GM13976 (cell line): ENCODE measurements at regions not wholly inside any gene's neighbourhood (a gene's known extent, or its start where the extent isn't known, plus 50 kb on each side); places are given as distances from the start of the nearest gene placed in this dataset.

Experiments used
- DNase-seq: peaks from one replicate; pipeline ENCODE4 v3.0.0; 2012; ENCODE audit warnings: low spot score
- in situ Hi-C: fragments of 300-500 bp; cut with MboI; formaldehyde crosslinking; loops from one replicate; pipeline ENCODE4 v1.12.0; 2022; ENCODE audit warnings: low sequenced_read_pairs, mixed read lengths, inconsistent platforms; ENCODE audit not compliant: unreplicated experiment
- TF ChIP-seq, protein P1 (sequence below): IDR thresholded peaks from 2 replicates; pipeline ENCODE4 v1.5.1; 2012; ENCODE audit warnings: borderline replicate concordance, mild to moderate bottlenecking; ENCODE audit not compliant: insufficient read depth; ENCODE audit errors: extremely low read depth, missing control alignments, control extremely low read depth

DNA sequence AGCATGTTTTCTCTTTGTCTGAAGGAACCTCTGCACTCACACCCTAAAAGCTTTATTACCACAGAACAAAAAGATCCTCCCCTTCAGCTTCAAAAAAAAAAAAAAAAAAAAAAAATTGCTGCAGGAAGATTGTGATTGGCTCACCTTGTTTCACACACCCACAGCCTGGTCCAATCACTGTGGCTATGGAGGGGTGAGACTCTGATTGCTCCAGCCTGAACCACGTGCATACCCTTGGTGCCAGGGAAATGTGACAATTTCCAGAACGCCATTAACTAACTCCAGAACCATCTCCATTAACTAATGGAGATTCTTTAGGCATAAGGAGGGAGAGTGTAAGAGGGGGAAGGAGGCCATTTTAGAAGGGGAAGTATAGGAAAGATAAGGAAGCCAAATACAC lies 106.5 kb upstream of the CRBN start:
- in situ Hi-C loops, result no loop called here
- TF ChIP-seq, protein P1, sequence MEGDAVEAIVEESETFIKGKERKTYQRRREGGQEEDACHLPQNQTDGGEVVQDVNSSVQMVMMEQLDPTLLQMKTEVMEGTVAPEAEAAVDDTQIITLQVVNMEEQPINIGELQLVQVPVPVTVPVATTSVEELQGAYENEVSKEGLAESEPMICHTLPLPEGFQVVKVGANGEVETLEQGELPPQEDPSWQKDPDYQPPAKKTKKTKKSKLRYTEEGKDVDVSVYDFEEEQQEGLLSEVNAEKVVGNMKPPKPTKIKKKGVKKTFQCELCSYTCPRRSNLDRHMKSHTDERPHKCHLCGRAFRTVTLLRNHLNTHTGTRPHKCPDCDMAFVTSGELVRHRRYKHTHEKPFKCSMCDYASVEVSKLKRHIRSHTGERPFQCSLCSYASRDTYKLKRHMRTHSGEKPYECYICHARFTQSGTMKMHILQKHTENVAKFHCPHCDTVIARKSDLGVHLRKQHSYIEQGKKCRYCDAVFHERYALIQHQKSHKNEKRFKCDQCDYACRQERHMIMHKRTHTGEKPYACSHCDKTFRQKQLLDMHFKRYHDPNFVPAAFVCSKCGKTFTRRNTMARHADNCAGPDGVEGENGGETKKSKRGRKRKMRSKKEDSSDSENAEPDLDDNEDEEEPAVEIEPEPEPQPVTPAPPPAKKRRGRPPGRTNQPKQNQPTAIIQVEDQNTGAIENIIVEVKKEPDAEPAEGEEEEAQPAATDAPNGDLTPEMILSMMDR, result no peak
- DNase-seq, result no peak

DNA sequence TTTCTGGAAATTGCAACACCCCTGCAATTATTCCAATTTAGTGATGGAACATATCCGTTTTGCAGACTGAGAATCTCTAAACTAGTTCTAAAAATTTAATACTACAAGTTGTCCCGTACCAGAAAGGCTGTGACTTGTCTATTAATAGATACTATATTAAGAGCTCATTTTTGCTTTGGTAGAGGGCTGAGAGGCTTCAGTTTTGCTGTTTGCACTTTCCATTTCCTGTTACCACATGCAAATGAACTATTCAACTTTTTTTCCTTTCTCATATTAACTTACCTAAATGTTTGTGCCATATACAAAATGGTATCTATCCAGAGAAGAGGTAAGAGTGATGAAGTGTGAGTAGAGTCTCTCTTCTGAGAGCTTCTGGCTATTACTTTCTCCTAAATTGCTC lies 101.5 kb upstream of the CRBN start:
- in situ Hi-C loops, result no loop called here
- no peak for DNase-seq
- TF ChIP-seq, protein P1, result no peak

DNA sequence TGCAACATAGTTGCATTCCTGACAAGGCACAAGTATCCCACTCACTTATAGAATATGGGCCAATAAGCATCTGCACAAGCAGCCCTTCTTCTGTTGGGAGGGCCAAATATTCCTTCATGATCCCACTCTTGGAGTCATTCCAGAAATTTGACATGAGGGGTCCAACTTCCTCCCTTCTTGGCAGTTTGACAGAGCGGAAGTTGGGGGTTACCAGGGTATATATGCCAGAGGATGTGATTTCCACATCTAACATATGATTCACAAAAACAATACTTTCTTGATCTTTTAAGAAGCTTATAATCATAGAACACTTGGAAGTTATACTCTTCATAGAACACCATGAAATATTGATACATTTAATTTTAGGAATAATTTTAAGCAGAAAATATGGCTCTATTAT lies 100.9 kb upstream of the CRBN start:
- in situ Hi-C loops, result no loop called here
- TF ChIP-seq, protein P1, result no peak
- no peak for DNase-seq

DNA sequence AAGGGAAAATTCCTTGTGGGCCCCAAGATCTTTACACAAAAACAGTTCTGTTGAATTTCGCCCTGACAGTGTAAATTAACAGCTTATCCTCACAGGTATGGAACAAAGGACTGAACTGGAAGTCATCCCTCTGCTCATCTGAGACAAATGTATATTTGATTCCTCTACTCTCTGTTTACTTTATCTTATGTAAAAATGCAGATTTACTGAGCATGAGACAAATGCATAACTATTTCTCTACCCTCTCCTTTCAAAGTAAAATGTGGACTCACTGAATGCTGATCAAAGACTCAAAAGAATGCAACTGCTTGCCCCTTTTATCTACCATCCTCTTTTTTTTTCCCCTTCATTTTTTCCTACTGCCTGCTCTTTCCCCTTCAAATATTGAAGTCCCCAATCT lies 98.6 kb upstream of the CRBN start:
- in situ Hi-C loops, result no loop called here
- DNase-seq, result no peak
- TF ChIP-seq, protein P1, result no peak

DNA sequence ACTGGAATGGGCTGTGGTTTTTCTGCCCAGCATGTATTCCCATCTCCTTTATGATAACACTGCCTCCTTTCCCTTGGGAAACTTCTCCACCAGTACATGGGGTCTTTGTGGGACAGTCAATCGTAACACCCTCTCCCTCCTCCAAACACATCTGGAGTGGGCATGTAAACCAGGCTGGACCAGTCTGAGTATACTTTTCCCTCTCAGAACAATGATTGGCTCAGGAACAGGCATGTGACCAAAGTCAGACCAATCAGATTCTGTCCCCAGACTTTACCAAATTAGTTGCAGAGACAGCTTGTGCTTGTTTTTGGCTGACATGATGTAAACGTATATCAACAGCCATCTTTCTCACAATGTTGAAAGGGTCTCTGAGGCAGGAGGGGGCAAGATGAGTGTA lies 97.1 kb upstream of the CRBN start:
- DNase-seq, result no peak
- TF ChIP-seq, protein P1, result no peak
- in situ Hi-C loops, result no loop called here

DNA sequence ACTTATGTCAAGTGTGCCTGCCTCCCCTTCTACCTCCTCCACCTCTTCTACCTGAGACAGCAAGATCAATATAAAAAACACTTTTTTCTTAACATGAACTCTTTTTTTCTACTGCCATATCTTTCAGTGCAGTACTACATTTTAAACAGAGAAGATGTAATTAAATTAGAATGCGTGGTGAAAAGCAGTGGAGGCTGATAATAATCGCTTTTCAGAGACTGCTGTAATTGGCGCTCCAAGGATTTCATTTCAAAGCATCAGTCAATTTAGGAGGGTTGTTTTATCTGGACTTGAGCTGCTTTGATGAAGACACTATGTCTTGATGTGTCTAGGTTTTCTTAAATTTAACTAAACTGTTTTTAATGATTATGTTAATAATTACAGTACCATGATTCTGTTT lies 85.3 kb upstream of the CRBN start:
- TF ChIP-seq, protein P1, result no peak
- no peak for DNase-seq
- in situ Hi-C loops, result no loop called here

DNA sequence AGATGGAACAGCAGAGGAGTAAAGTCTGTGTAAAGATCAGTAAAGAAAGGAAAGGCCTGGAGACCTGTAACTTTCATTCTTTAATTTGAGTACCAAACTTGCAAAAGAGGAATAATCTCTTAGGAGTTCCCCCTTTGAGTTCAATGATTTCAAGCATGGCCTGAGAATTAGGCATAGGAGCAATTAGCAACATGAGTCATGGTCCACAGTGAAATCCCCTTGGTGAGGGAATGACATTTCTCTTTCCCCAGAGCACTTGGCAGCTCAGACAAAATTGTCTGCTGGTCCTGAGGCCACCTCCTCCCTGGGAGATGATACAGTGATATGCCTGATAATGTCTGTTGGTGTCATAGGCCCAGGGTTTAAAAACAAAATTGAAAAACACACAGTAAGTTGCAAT lies 81.4 kb upstream of the CRBN start:
- in situ Hi-C loops, result no loop called here
- TF ChIP-seq, protein P1, result no peak
- peak; percentile 3 for DNase-seq
